Mesendoderm (in vitro differentiated cells): ENCODE measurements at regions not wholly inside any gene's neighbourhood (a gene's known extent, or its start where the extent isn't known, plus 50 kb on each side); places are given as distances from the start of the nearest gene placed in this dataset.
"Not testable (repeated sequence)": the region's sequence is repeated elsewhere in the genome, so short reads cannot be mapped to it uniquely, and the experiment has no call there.

Experiments used
- DNase-seq: peaks from one replicate; pipeline ENCODE4 v3.0.0; 2013
- H2AK5ac ChIP-seq: 2 replicates; pipeline ENCODE4 v1.6.1; 2013; ENCODE audit warnings: low read length, inconsistent platforms
- H2BK120ac ChIP-seq: 2 replicates; pipeline ENCODE4 v1.6.1; 2013; ENCODE audit warnings: low read depth, mild to moderate bottlenecking, low read length, moderate library complexity, mixed read lengths
- H2BK15ac ChIP-seq: replicated peaks from 2 replicates; pipeline ENCODE4 v1.6.1; 2013; ENCODE audit warnings: low read depth, mild to moderate bottlenecking, moderate library complexity
- H2BK5ac ChIP-seq: 2 replicates; pipeline ENCODE4 v1.6.1; 2013; ENCODE audit warnings: low read length, inconsistent platforms
- H3K18ac ChIP-seq: 2 replicates; pipeline ENCODE4 v1.6.1; 2013; ENCODE audit warnings: mild to moderate bottlenecking, low read length, mixed read lengths
- H3K23ac ChIP-seq: one replicate; pipeline ENCODE4 v1.6.1; 2013; ENCODE audit warnings: low read length
- H3K27ac ChIP-seq: 2 replicates; pipeline ENCODE4 v1.5.1; 2013; ENCODE audit warnings: low read depth, mild to moderate bottlenecking, inconsistent platforms, low read length, moderate library complexity
- H3K27me3 ChIP-seq: 2 replicates; pipeline ENCODE4 v1.6.1; 2013; ENCODE audit warnings: low read length, control low read depth, mild to moderate bottlenecking, inconsistent platforms; ENCODE audit not compliant: insufficient read depth, poor library complexity
- H3K36me3 ChIP-seq: 2 replicates; pipeline ENCODE4 v1.6.1; 2013; ENCODE audit warnings: low read length, inconsistent platforms; ENCODE audit not compliant: control insufficient read depth, insufficient read depth
- H3K4ac ChIP-seq: one replicate; pipeline ENCODE4 v1.6.1; 2013; ENCODE audit warnings: low read depth, mild to moderate bottlenecking, low read length, moderate library complexity
- H3K4me1 ChIP-seq: 2 replicates; pipeline ENCODE4 v1.6.1; 2013; ENCODE audit warnings: low read depth, low read length, inconsistent platforms; ENCODE audit not compliant: control insufficient read depth
- H3K4me2 ChIP-seq: 2 replicates; pipeline ENCODE4 v1.6.1; 2013; ENCODE audit warnings: low read length
- H3K4me3 ChIP-seq: 2 replicates; pipeline ENCODE4 v1.5.1; 2013; ENCODE audit warnings: mild to moderate bottlenecking, low read length
- H3K56ac ChIP-seq: one replicate; pipeline ENCODE4 v1.6.1; 2013; ENCODE audit warnings: low read length
- H3K79me1 ChIP-seq: 2 replicates; pipeline ENCODE4 v1.6.1; 2013; ENCODE audit warnings: low read length, inconsistent platforms
- H3K79me2 ChIP-seq: 2 replicates; pipeline ENCODE4 v1.6.1; 2013; ENCODE audit warnings: mild to moderate bottlenecking, low read length; ENCODE audit not compliant: control insufficient read depth, insufficient read depth
- H3K9ac ChIP-seq: 2 replicates; pipeline ENCODE4 v1.6.1; 2013; ENCODE audit warnings: low read length, inconsistent platforms
- H4K5ac ChIP-seq: one replicate; pipeline ENCODE4 v1.6.1; 2013; ENCODE audit warnings: low read length
- H4K8ac ChIP-seq: one replicate; pipeline ENCODE4 v1.6.1; 2013; ENCODE audit warnings: low read depth, mild to moderate bottlenecking, control low read depth, low read length, moderate library complexity
- WGBS: extraction: QIAGEN DNeasy Blood & Tissue Kit; methylation state at CpG from one replicate; pipeline ENCODE4 v1.1.7; 2013; ENCODE audit warnings: low lambda C conversion rate, missing lambda C conversion rate; ENCODE audit not compliant: insufficient coverage; ENCODE audit errors: extremely low coverage; 5-methylcytosine and 5-hydroxymethylcytosine counted together

- DNase-seq, result no peak
- Histone ChIP-seq H3K4me3 (no peak overlapping the region), H2BK120ac (no peak overlapping the region), H2BK15ac (no peak overlapping the region), H2AK5ac (no peak overlapping the region), H3K9ac (no peak overlapping the region), H3K18ac (no peak overlapping the region), H4K8ac (no peak overlapping the region), H3K27ac (no peak overlapping the region), H3K4me1 (no peaks in the 10 kb centered on the region), H3K4me2 (no peak overlapping the region), H3K23ac (no peak overlapping the region), H3K56ac (no peak overlapping the region), H3K79me1 (no peaks in the 10 kb centered on the region), H3K36me3 (no peaks in the 10 kb centered on the region), H4K5ac (no peak overlapping the region), H3K4ac (no peak overlapping the region), H3K27me3 (no peaks in the 10 kb centered on the region), H2BK5ac (no peak overlapping the region), H3K79me2 (no peaks in the 10 kb centered on the region)
- WGBS, result no CpG with 5 or more reads among the region's 7 CpGs
Measured at GRCh38 chr5:98214240-98215051, 559.0 kb upstream of the RGMB start.

- Histone ChIP-seq H3K4me2 (no peak overlapping the region), H3K79me1 (no peaks in the 10 kb centered on the region), H3K56ac (no peak overlapping the region), H3K36me3 (no peaks in the 10 kb centered on the region), H3K23ac (no peak overlapping the region), H4K5ac (no peak overlapping the region), H3K4me1 (no peaks in the 10 kb centered on the region), H3K4me3 (no peak overlapping the region), H2BK120ac (no peak overlapping the region), H3K18ac (no peak overlapping the region), H2BK5ac (no peak overlapping the region), H3K27ac (no peak overlapping the region), H2AK5ac (no peak overlapping the region), H2BK15ac (no peak overlapping the region), H3K9ac (no peak overlapping the region), H4K8ac (no peak overlapping the region), H3K79me2 (no peaks in the 10 kb centered on the region), H3K4ac (no peak overlapping the region), H3K27me3 (no peaks in the 10 kb centered on the region)
- no CpG with 5 or more reads among the region's 1 CpG for WGBS
- no peak for DNase-seq
Measured at GRCh38 chr5:98217138-98217537, 556.3 kb upstream of the RGMB start.

- Histone ChIP-seq H3K27ac (no peak overlapping the region), H3K36me3 (no peaks in the 10 kb centered on the region), H2BK15ac (no peak overlapping the region), H2BK5ac (no peak overlapping the region), H3K9ac (no peak overlapping the region), H3K4me1 (no peaks in the 10 kb centered on the region), H3K79me2 (no peaks in the 10 kb centered on the region), H3K56ac (no peak overlapping the region), H3K4me2 (no peak overlapping the region), H3K27me3 (no peaks in the 10 kb centered on the region), H3K18ac (no peak overlapping the region), H3K79me1 (no peaks in the 10 kb centered on the region), H4K8ac (no peak overlapping the region), H2AK5ac (no peak overlapping the region), H2BK120ac (no peak overlapping the region), H4K5ac (no peak overlapping the region), H3K4ac (no peak overlapping the region), H3K4me3 (no peak overlapping the region), H3K23ac (no peak overlapping the region)
- no CpG with 5 or more reads among the region's 2 CpGs for WGBS
- DNase-seq, result no peak
Measured at GRCh38 chr5:98218838-98219237, 554.6 kb upstream of the RGMB start.

GRCh38 chr5:98227489-98227888, 546.0 kb upstream of the RGMB start:
- Histone ChIP-seq H2BK5ac (no peak overlapping the region), H3K36me3 (no peaks in the 10 kb centered on the region), H2BK120ac (no peak overlapping the region), H4K5ac (no peak overlapping the region), H3K27ac (no peak overlapping the region), H3K4me1 (no peaks in the 10 kb centered on the region), H3K79me2 (no peaks in the 10 kb centered on the region), H3K4me2 (no peak overlapping the region), H3K4ac (no peak overlapping the region), H3K9ac (no peak overlapping the region), H4K8ac (no peak overlapping the region), H3K27me3 (no peaks in the 10 kb centered on the region), H3K23ac (no peak overlapping the region), H3K79me1 (no peaks in the 10 kb centered on the region), H3K18ac (no peak overlapping the region), H2BK15ac (no peak overlapping the region), H3K4me3 (no peak overlapping the region), H3K56ac (no peak overlapping the region), H2AK5ac (no peak overlapping the region)
- DNase-seq, result no peak

DNA sequence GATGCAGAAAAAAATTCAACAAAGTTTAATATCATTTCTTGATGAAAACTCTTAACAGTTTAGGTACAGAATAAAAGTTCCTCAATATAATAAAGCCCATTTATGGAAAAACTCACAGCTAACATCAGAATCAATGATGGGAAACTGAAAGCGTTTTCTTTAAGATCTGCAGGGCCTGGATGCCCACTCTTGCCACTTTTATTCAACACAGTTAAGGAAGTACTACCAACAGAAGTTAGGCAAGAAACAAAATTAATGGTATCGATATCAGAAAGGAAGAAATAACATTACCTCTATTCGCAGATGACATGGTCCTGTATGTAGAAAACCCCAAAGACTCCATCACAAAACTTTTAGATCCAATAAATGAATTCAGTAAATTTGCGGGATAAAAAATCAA, 542.4 kb upstream of the RGMB start:
- Histone ChIP-seq H2BK120ac (no peak overlapping the region), H3K18ac (no peak overlapping the region), H2BK5ac (no peak overlapping the region), H3K36me3 (no peaks in the 10 kb centered on the region), H3K23ac (no peak overlapping the region), H3K79me2 (no peaks in the 10 kb centered on the region), H2AK5ac (no peak overlapping the region), H3K4me1 (no peaks in the 10 kb centered on the region), H4K8ac (no peak overlapping the region), H4K5ac (no peak overlapping the region), H3K4me2 (no peak overlapping the region), H3K9ac (no peak overlapping the region), H2BK15ac (no peak overlapping the region), H3K27me3 (no peaks in the 10 kb centered on the region), H3K27ac (no peak overlapping the region), H3K4ac (no peak overlapping the region), H3K56ac (no peak overlapping the region), H3K4me3 (no peak overlapping the region), H3K79me1 (no peaks in the 10 kb centered on the region)
- no peak for DNase-seq
- no CpG with 5 or more reads among the region's 4 CpGs for WGBS

GRCh38 chr5:98237794-98238193, 535.7 kb upstream of the RGMB start:
- H3K4me3 ChIP-seq, DNase-seq, H4K8ac ChIP-seq, H3K4me1 ChIP-seq, H3K4me2 ChIP-seq, H3K79me2 ChIP-seq, H3K18ac ChIP-seq, H4K5ac ChIP-seq, H3K9ac ChIP-seq, H2BK5ac ChIP-seq, H2AK5ac ChIP-seq, H3K79me1 ChIP-seq, H3K27me3 ChIP-seq, H2BK15ac ChIP-seq, H3K4ac ChIP-seq, H3K23ac ChIP-seq, H3K36me3 ChIP-seq, H3K27ac ChIP-seq, H3K56ac ChIP-seq, H2BK120ac ChIP-seq: not testable (repeated sequence)
- WGBS, result no CpG with 5 or more reads among the region's 5 CpGs
